Inflammatory macrophage (primary cell): ENCODE measurements at regions not wholly inside any gene's neighbourhood (a gene's known extent, or its start where the extent isn't known, plus 50 kb on each side); places are given as distances from the start of the nearest gene placed in this dataset.
"Not testable (repeated sequence)": the region's sequence is repeated elsewhere in the genome, so short reads cannot be mapped to it uniquely, and the experiment has no call there.

Experiments used
- DNase-seq, 2 donors: peaks; one replicate each; pipeline ENCODE4 v3.0.0-alpha.2; 2020 to 2022

GRCh38 chr5:29214839-29215238 lies 1978.6 kb upstream of the CDH6 start:
- no peak for DNase-seq

GRCh38 chr5:29213475-29213874 lies 1980.0 kb upstream of the CDH6 start:
- no peak for DNase-seq

GRCh38 chr5:29208024-29208423 lies 1985.5 kb upstream of the CDH6 start:
- DNase-seq = peak in 1 of 2 donors; percentile 2

GRCh38 chr5:29203049-29203448 lies 1990.4 kb upstream of the CDH6 start:
- no peak for DNase-seq

GRCh38 chr5:29197631-29198454 lies 1995.6 kb upstream of the CDH6 start:
- DNase-seq = no peak

- DNase-seq = no peak
These were observed 1999.5 kb upstream of the CDH6 start for GRCh38 chr5:29193972-29194371.

GRCh38 chr5:29191269-29192048 lies 2002.0 kb upstream of the CDH6 start:
- not testable (repeated sequence) for DNase-seq

GRCh38 chr5:29190398-29190797 lies 2003.1 kb upstream of the CDH6 start:
- not testable (repeated sequence) for DNase-seq

GRCh38 chr5:29186380-29186779 lies 2007.1 kb upstream of the CDH6 start:
- DNase-seq = not testable (repeated sequence)

GRCh38 chr5:29185558-29185957 lies 2007.9 kb upstream of the CDH6 start:
- DNase-seq = no peak

- DNase-seq = no peak
These were observed 2017.7 kb upstream of the CDH6 start for GRCh38 chr5:29175774-29176173.

- DNase-seq = no peak
These were observed 2022.9 kb upstream of the CDH6 start for GRCh38 chr5:29170599-29170998.

GRCh38 chr5:29169886-29170285 lies 2023.6 kb upstream of the CDH6 start:
- no peak for DNase-seq

- DNase-seq = no peak
These were observed 2031.2 kb upstream of the CDH6 start for GRCh38 chr5:29162297-29162696.

GRCh38 chr5:29161399-29162291 lies 2031.8 kb upstream of the CDH6 start:
- DNase-seq = no peak

- no peak for DNase-seq
These were observed 2035.5 kb upstream of the CDH6 start for GRCh38 chr5:29157975-29158374.

- no peak for DNase-seq
These were observed 2042.6 kb upstream of the CDH6 start for GRCh38 chr5:29150840-29151239.

GRCh38 chr5:29148581-29148980 lies 2044.9 kb upstream of the CDH6 start:
- DNase-seq = no peak

GRCh38 chr5:29148073-29148472 lies 2045.4 kb upstream of the CDH6 start:
- no peak for DNase-seq

GRCh38 chr5:29143266-29143665 lies 2050.2 kb upstream of the CDH6 start:
- DNase-seq = no peak

- no peak for DNase-seq
These were observed 2059.1 kb upstream of the CDH6 start for GRCh38 chr5:29134418-29134817.

GRCh38 chr5:29131285-29131684 lies 2062.2 kb upstream of the CDH6 start:
- DNase-seq = no peak

GRCh38 chr5:29130786-29131185 lies 2062.7 kb upstream of the CDH6 start:
- DNase-seq = no peak
